GM12878 (cell line): ENCODE measurements at regions not wholly inside any gene's neighbourhood (a gene's known extent, or its start where the extent isn't known, plus 50 kb on each side); places are given as distances from the start of the nearest gene placed in this dataset.
"Not testable (repeated sequence)": the region's sequence is repeated elsewhere in the genome, so short reads cannot be mapped to it uniquely, and the experiment has no call there.

Experiments used
- ATAC-seq: fragments of 200-7000 bp; cut with Tn5 transposase; 3 replicates; pipeline ENCODE4 v1.9.1; 2020; ENCODE audit warnings: mild to moderate bottlenecking, moderate library complexity
- BruUV-seq: library from RNA; stranded (reverse); fragments of 400-500 nt; replicated peaks from 2 replicates; lab custom pipeline; 2021; lab: Mats Ljungman, UMichigan
- CTCF ChIA-PET: fragments of 300-600 bp; sonication (Branson Sonifier 250); formaldehyde crosslinking; extraction: SDS; loops from one replicate; lab custom pipeline; 2021; ENCODE audit warnings: inconsistent platforms; lab: Yijun Ruan, JAX
- POLR2A ChIA-PET: fragments of 350-600 bp; formaldehyde crosslinking; extraction: SDS; loops from one replicate; lab custom pipeline; 2021; ENCODE audit warnings: inconsistent platforms; lab: Charles Lee
- RAD21 ChIA-PET: fragments of 300-600 bp; sonication (Branson Sonifier 250); formaldehyde crosslinking; loops from one replicate; lab custom pipeline; 2023; ENCODE audit warnings: antibody characterized with exemption; ENCODE audit not compliant: unreplicated experiment; lab: Charles Lee
- SMC1A ChIA-PET: fragments of 300-600 bp; sonication (Branson Sonifier 250); formaldehyde crosslinking; loops from one replicate; lab custom pipeline; 2023; ENCODE audit not compliant: unreplicated experiment, uncharacterized antibody; lab: Charles Lee
- DNase-seq: peaks from one replicate; pipeline ENCODE4 v3.0.0-alpha.2; 2011; ENCODE audit warnings: low read depth, low spot score
- FAIRE-seq: peaks from 3 replicates; lab custom pipeline; 2011; peaks lifted over from hg19 to GRCh38; lab: Jason Lieb, UNC
- H2AFZ ChIP-seq: 2 replicates; pipeline ENCODE4 v1.6.0; 2011; ENCODE audit warnings: low read depth, low read length, control low read depth; ENCODE audit not compliant: control insufficient read depth
- H3K27ac ChIP-seq: 2 replicates; pipeline ENCODE4 v1.5.1; 2011; ENCODE audit warnings: control low read depth; ENCODE audit not compliant: control insufficient read depth, insufficient read depth
- H3K27me3 ChIP-seq, 2 experiments: replicated peaks in 1 of 2; 2 replicates each; pipeline versions ENCODE4 v1.6.0 to v1.6.1; 2011; ENCODE audit warnings: low read length in 1 of 2; ENCODE audit not compliant: control insufficient read depth in 2 of 2, insufficient read depth in 2 of 2
- H3K36me3 ChIP-seq, 2 experiments: 2 replicates each; pipeline ENCODE4 v1.5.1; 2011; ENCODE audit warnings: low read length in 1 of 2; ENCODE audit not compliant: control insufficient read depth in 2 of 2, insufficient read depth in 2 of 2
- H3K4me1 ChIP-seq: 2 replicates; pipeline ENCODE4 v1.6.1; 2011; ENCODE audit warnings: mild to moderate bottlenecking, low read length, moderate library complexity, mixed read lengths; ENCODE audit not compliant: control insufficient read depth, insufficient read depth
- H3K4me2 ChIP-seq: 2 replicates; pipeline ENCODE4 v1.6.0; 2011; ENCODE audit warnings: control low read depth; ENCODE audit not compliant: control insufficient read depth, insufficient read depth
- H3K4me3 ChIP-seq: fragments of 200-600 bp; sonication (generic); 2 replicates; pipeline ENCODE4 v1.5.1; 2016
- H3K79me2 ChIP-seq: 2 replicates; pipeline ENCODE4 v1.6.0; 2011; ENCODE audit warnings: low read length; ENCODE audit not compliant: control insufficient read depth, insufficient read depth
- H3K9ac ChIP-seq: 2 replicates; pipeline ENCODE4 v1.8.0; 2011; ENCODE audit warnings: low read length, control low read depth, mixed read lengths; ENCODE audit not compliant: control insufficient read depth, insufficient read depth
- H3K9me3 ChIP-seq: replicated peaks from 3 replicates; pipeline ENCODE4 v1.5.1; 2011; ENCODE audit warnings: mild to moderate bottlenecking, low read length; ENCODE audit not compliant: control insufficient read depth, insufficient read depth
- H4K20me1 ChIP-seq: 2 replicates; pipeline ENCODE4 v1.6.0; 2011; ENCODE audit not compliant: control insufficient read depth, insufficient read depth
- WGBS: methylation state at CpG from one replicate; pipeline ENCODE4 v1.1.6; 2016; ENCODE audit warnings: low lambda C conversion rate; ENCODE audit not compliant: insufficient replicate concordance, insufficient coverage; ENCODE audit errors: missing lambda C conversion rate; 5-methylcytosine and 5-hydroxymethylcytosine counted together
- in situ Hi-C: fragments of 300-500 bp; cut with MboI; formaldehyde crosslinking; loops from 9 replicates; pipeline ENCODE4 v1.14.3; 2018; ENCODE audit warnings: mixed read lengths
- intact Hi-C: fragments of 100-400 bp; cut with micrococcal nuclease; formaldehyde crosslinking; loops from one replicate; pipeline ENCODE4 v1.14.2; 2022; ENCODE audit not compliant: unreplicated experiment

DNA sequence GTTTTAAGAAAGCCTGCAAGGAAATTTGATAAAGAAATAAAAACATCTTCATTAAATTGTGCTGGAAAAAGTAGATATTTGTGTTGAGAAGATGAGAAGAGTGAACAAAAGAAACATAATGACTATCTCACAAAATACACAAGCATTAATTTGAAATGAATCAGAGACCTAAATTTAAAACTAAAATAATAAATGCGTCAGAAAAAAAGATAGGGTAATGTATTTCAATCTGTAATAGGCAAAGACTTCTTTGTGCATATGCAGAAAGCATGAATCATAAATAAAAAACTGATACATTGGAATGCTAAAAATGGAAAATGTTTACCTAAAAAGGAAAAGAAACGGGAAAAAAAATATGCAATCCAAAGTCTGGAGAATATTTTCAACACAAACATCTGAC lies 278.5 kb upstream of the RAI14 start:
- H3K9me3 ChIP-seq, H3K4me2 ChIP-seq, RAD21 ChIA-PET, H3K9ac ChIP-seq, ATAC-seq, in situ Hi-C loops, SMC1A ChIA-PET, H3K4me3 ChIP-seq, H3K79me2 ChIP-seq, FAIRE-seq, H4K20me1 ChIP-seq, H2AFZ ChIP-seq, H3K27me3 ChIP-seq, DNase-seq, CTCF ChIA-PET, POLR2A ChIA-PET, H3K27ac ChIP-seq, intact Hi-C loops, H3K36me3 ChIP-seq, H3K4me1 ChIP-seq, BruUV-seq: not testable (repeated sequence)
- 0% methylated on average over 2 of the region's 2 CpGs for WGBS

DNA sequence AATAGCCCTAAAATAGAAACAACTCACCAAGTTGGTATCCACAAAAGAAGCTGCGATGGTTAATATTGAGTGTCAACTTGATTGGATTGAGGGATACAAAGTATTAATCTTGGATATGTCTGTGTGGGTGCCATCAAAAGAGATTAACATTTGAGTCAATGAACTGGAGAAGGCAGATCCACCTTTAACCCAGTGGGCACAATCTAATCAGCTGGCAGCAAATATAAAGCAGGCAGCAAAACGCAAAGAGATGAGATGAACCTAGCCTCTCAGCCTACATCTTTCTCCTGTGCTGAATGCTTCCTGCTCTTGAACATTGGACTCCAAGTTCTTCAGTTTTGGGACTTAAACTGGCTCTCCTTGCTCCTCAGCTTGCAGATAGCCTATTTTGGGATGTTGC lies 277.6 kb upstream of the RAI14 start:
- DNase-seq, H3K4me2 ChIP-seq, H3K9ac ChIP-seq, H3K4me3 ChIP-seq, H3K27me3 ChIP-seq, H3K4me1 ChIP-seq, H3K9me3 ChIP-seq, SMC1A ChIA-PET, H3K27ac ChIP-seq, RAD21 ChIA-PET, FAIRE-seq, H2AFZ ChIP-seq, H3K36me3 ChIP-seq, H4K20me1 ChIP-seq, BruUV-seq, H3K79me2 ChIP-seq, CTCF ChIA-PET, intact Hi-C loops, POLR2A ChIA-PET, ATAC-seq, in situ Hi-C loops: not testable (repeated sequence)
- WGBS = 96% methylated on average over 2 of the region's 2 CpGs

DNA sequence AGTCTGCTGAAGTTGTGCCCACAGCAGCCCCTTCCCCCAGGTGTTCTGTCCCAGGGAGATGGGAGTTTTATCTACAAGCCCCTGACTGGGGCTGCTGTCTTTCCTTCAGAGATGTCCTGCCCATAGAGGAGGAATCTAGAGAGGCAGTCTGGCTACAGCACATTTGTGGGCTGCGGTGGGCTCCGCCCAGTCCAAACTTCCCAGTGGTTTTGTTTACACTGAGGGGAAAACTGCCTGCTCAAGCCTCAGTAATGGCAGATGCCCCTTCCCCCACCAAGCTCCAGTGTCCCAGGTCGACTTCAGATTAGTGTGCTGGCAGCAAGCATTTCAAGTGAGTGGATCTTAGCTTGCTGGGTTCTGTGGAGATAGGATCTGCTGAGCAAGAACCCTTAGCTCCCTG lies 267.4 kb upstream of the RAI14 start:
- in situ Hi-C loops, ATAC-seq, DNase-seq, CTCF ChIA-PET, H3K79me2 ChIP-seq, intact Hi-C loops, BruUV-seq, H3K9me3 ChIP-seq, SMC1A ChIA-PET, H3K4me2 ChIP-seq, H4K20me1 ChIP-seq, FAIRE-seq, H3K27ac ChIP-seq, RAD21 ChIA-PET, H3K4me1 ChIP-seq, H3K27me3 ChIP-seq, H3K4me3 ChIP-seq, H3K36me3 ChIP-seq, H2AFZ ChIP-seq, H3K9ac ChIP-seq, POLR2A ChIA-PET: not testable (repeated sequence)
- WGBS = 0% methylated on average over 3 of the region's 3 CpGs
